Fibroblast of villous mesenchyme (primary cell): ENCODE measurements at regions not wholly inside any gene's neighbourhood (a gene's known extent, or its start where the extent isn't known, plus 50 kb on each side); places are given as distances from the start of the nearest gene placed in this dataset.

Source experiments
- DNase-seq: peaks from one replicate; pipeline ENCODE4 v3.0.0-alpha.2; 2010; ENCODE audit warnings: low read depth
- H3K4me3 ChIP-seq: 2 replicates; pipeline ENCODE4 v1.5.1; 2011; ENCODE audit warnings: low read depth, mild to moderate bottlenecking, low read length
- CTCF ChIP-seq: IDR thresholded peaks from 2 replicates; pipeline ENCODE4 v1.5.1; 2012; ENCODE audit warnings: low read depth, mild to moderate bottlenecking, low read length; ENCODE audit not compliant: insufficient read depth

GRCh38 chr15:53233801-53234200 is 443.7 kb upstream of the ONECUT1 start:
- DNase-seq, result no peak
- no peak overlapping the region for H3K4me3 ChIP-seq
- TF ChIP-seq CTCF, result no peak

- H3K4me3 ChIP-seq, result no peak overlapping the region
- TF ChIP-seq CTCF, result no peak
- DNase-seq, result no peak
Measured at GRCh38 chr15:53230473-53230872, 440.3 kb upstream of the ONECUT1 start.

GRCh38 chr15:53226559-53226958 is 436.4 kb upstream of the ONECUT1 start:
- no peak for DNase-seq
- no peak for TF ChIP-seq CTCF
- no peak overlapping the region for H3K4me3 ChIP-seq

GRCh38 chr15:53225781-53226180 is 435.6 kb upstream of the ONECUT1 start:
- DNase-seq, result no peak
- no peak for TF ChIP-seq CTCF
- no peak overlapping the region for H3K4me3 ChIP-seq

- DNase-seq, result no peak
Measured at GRCh38 chr15:53224371-53224770, 434.2 kb upstream of the ONECUT1 start.

GRCh38 chr15:53223815-53224214 is 433.7 kb upstream of the ONECUT1 start:
- no peak for DNase-seq
- no peak overlapping the region for H3K4me3 ChIP-seq
- no peak for TF ChIP-seq CTCF

More at GRCh38 chr15:53224371-53224770, 434.2 kb upstream of the ONECUT1 start:
- TF ChIP-seq CTCF, result no peak
- no peak overlapping the region for H3K4me3 ChIP-seq
